NB4 (cell line): ENCODE measurements at regions not wholly inside any gene's neighbourhood (a gene's known extent, or its start where the extent isn't known, plus 50 kb on each side); places are given as distances from the start of the nearest gene placed in this dataset.

ENCODE experiments used
- DNase-seq: peaks from one replicate; pipeline ENCODE4 v3.0.0; 2010; ENCODE audit warnings: low read depth
- H3K4me3 ChIP-seq: one replicate; pipeline ENCODE4 v1.5.1; 2011; ENCODE audit warnings: mild to moderate bottlenecking, low read depth, low read length, moderate library complexity
- CTCF ChIP-seq: IDR thresholded peaks from one replicate; pipeline ENCODE4 v1.5.1; 2012; ENCODE audit warnings: low read depth, low read length
- MAX ChIP-seq: IDR thresholded peaks from 2 replicates; pipeline ENCODE4 v1.6.1; 2011; ENCODE audit warnings: low read depth, low read length
- MYC ChIP-seq: IDR thresholded peaks from 2 replicates; pipeline ENCODE4 v1.6.1; 2011; ENCODE audit warnings: low read depth, low read length
- POLR2A ChIP-seq: IDR thresholded peaks from 2 replicates; pipeline ENCODE4 v1.6.1; 2011; ENCODE audit warnings: mild to moderate bottlenecking; ENCODE audit not compliant: insufficient read length; ENCODE audit errors: extremely low read depth

DNA sequence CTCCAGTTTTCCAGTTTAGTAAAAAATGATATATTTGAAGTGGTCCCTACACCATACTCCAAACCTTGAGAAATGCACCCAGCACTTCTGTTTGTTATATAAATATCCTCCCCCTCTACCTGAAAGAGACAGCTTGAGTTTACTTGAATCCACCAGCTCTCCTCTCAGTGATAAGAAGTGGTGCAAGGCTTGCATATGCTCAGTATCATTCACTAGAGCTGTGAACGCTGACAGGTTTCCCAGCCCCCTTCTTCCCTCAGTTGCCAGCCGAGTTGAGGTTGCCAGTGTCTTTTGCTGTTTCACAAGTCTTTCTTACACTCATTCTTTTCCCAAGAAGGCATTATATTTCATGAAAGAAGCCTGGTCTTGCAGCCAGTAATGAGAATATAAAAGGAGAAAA lies 880.0 kb downstream of the LRRTM4 start:
- H3K4me3 ChIP-seq: no peak overlapping the region
- TF ChIP-seq MYC (no peak), POLR2A (no peak), MAX (no peak), CTCF (no peak)
- no peak for DNase-seq

- H3K4me3 ChIP-seq: no peak overlapping the region
- TF ChIP-seq POLR2A (no peak), MAX (no peak), CTCF (no peak), MYC (no peak)
- no peak for DNase-seq
Measured at GRCh38 chr2:76641506-76641905, 880.7 kb downstream of the LRRTM4 start.

- DNase-seq: no peak
- TF ChIP-seq CTCF (no peak), MAX (no peak), MYC (no peak), POLR2A (no peak)
- no peak overlapping the region for H3K4me3 ChIP-seq
Measured at GRCh38 chr2:76640905-76641304, 881.3 kb downstream of the LRRTM4 start.

DNA sequence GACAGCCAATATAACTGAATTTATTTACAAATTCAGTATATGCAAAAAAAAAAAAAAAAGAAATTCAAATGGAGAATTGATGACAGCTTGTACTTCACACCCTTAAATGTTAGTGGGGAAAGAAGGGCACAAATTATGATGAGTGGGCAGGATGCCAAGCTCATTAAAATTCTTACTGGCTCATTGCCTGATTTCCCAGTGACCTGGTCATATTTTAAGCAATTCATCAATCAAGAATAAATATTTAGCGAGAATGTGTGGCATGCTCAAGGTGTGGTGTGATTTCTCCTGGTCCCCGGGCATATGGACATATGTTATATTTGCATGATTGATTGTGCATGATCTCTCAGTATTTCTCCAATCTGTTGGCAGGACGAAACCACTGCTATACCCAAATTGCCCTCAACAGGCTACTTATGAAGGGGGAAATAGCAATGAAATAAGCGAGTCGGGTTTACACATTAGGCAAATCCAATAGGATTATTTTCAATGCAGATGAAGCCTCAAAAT lies 883.0 kb downstream of the LRRTM4 start:
- DNase-seq: no peak
- TF ChIP-seq MAX: no peak
- no peak for TF ChIP-seq CTCF
- TF ChIP-seq MYC: no peak
- no peak for TF ChIP-seq POLR2A
- no peak overlapping the region for H3K4me3 ChIP-seq

GRCh38 chr2:76633276-76633921 lies 888.8 kb downstream of the LRRTM4 start:
- no peak for TF ChIP-seq POLR2A
- DNase-seq: no peak
- H3K4me3 ChIP-seq: no peak overlapping the region

- no peak for TF ChIP-seq POLR2A
- no peak for TF ChIP-seq CTCF
- no peak for TF ChIP-seq MAX
- TF ChIP-seq MYC: no peak
- no peak for DNase-seq
- H3K4me3 ChIP-seq: no peak overlapping the region
Measured at GRCh38 chr2:76625101-76625500, 897.1 kb downstream of the LRRTM4 start.
